Peyer's patch (tissue), 4 donors: ENCODE measurements at regions not wholly inside any gene's neighbourhood (a gene's known extent, or its start where the extent isn't known, plus 50 kb on each side); places are given as distances from the start of the nearest gene placed in this dataset.

Experiments used
- DNase-seq, 3 donors: peaks; one replicate each; pipeline ENCODE4 v3.0.0-alpha.2; 2017 to 2019
- H3K27ac ChIP-seq, 4 donors: fragments of 200-600 bp; sonication (generic); one replicate each; pipeline ENCODE4 v1.5.1; 2016 to 2019
- H3K27me3 ChIP-seq, 2 donors: fragments of 200-600 bp; sonication (generic); one replicate each; pipeline ENCODE4 v1.5.1; 2019
- H3K36me3 ChIP-seq, 3 donors: fragments of 200-600 bp; sonication (generic); one replicate each; pipeline ENCODE4 v1.5.1; 2016 to 2019
- H3K4me1 ChIP-seq, 4 donors: fragments of 200-600 bp; sonication (generic); one replicate each; pipeline ENCODE4 v1.5.1; 2016 to 2019
- H3K4me3 ChIP-seq, 4 donors: fragments of 200-600 bp; sonication (generic); 1 replicate in 3 of 4; 2 replicates in 1 of 4; pipeline ENCODE4 v1.5.1; 2016 to 2019; ENCODE audit warnings: mild to moderate bottlenecking in 1 of 4
- H3K9me3 ChIP-seq, 4 donors: fragments of 200-600 bp; sonication (generic); one replicate each; pipeline ENCODE4 v1.5.1; 2016 to 2019; ENCODE audit warnings: mild to moderate bottlenecking in 1 of 4
- CTCF ChIP-seq, 6 experiments: fragments of 450-650 bp in 4 of 6; fragments of 200-600 bp in 2 of 6; sonication (generic) in 1 of 6; IDR thresholded peaks; one replicate each; pipeline ENCODE4 v1.5.1; 2017 to 2019; ENCODE audit warnings: antibody characterized with exemption in 6 of 6, mild to moderate bottlenecking in 3 of 6, moderate library complexity in 1 of 6
- POLR2A ChIP-seq, 2 donors: fragments of 450-650 bp; IDR thresholded peaks; one replicate each; pipeline ENCODE4 v1.5.1; 2017; ENCODE audit warnings: antibody characterized with exemption in 2 of 2, mild to moderate bottlenecking in 2 of 2, moderate library complexity in 2 of 2

DNA sequence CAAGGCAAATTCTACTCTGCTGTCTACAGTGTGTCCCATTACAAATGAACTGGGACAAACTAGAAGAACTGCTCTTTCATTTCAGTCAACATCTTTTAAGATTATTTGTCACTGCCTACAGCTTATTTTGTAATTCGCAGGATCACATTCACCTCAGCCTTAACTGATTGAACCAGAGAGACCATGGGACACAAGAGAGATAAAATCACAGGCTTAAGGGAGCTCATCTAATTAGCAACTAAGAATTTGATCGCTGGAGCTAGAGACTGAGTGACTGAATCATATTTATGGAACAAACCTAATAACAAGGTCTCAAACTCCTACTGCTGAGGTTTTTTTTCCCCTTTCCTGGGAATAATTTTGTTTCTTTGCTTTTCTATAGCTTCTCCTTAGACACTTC is 898.2 kb downstream of the PCDH18 start:
- H3K4me3 ChIP-seq: no peak overlapping the region
- H3K36me3 ChIP-seq: no peaks in the 10 kb centered on the region
- no peaks in the 10 kb centered on the region for H3K4me1 ChIP-seq
- no peaks in the 10 kb centered on the region for H3K27me3 ChIP-seq
- TF ChIP-seq CTCF (IDR thresholded peaks at IDR 0.05): no peak
- TF ChIP-seq POLR2A (IDR thresholded peaks at IDR 0.05): no peak
- no peaks in the 10 kb centered on the region for H3K9me3 ChIP-seq
- H3K27ac ChIP-seq: no peak overlapping the region
- DNase-seq: no peak

DNA sequence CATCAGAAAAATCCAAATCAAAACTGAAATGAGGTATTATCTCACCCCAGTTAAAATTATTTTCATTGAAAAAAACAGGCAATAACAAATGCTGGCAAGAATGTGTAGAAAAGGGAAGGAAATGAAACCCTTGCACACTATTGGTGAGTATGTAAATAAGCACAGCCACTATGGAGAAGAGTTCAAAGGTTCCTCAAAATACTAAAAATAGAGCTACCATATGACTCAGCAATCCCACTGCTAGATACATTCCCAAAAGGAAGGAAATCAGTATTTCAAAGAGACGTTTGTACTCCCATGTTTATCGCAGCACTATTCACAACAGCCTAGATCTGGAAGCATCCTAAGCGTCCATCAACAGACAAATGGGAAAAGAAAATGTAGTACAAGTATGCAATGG is 932.4 kb downstream of the PCDH18 start:
- no peak overlapping the region for H3K27ac ChIP-seq
- no peaks in the 10 kb centered on the region for H3K36me3 ChIP-seq
- TF ChIP-seq POLR2A (IDR thresholded peaks at IDR 0.05) (no peak), CTCF (IDR thresholded peaks at IDR 0.05) (no peak)
- H3K4me1 ChIP-seq: no peaks in the 10 kb centered on the region
- H3K9me3 ChIP-seq: no peaks in the 10 kb centered on the region
- H3K27me3 ChIP-seq: no peaks in the 10 kb centered on the region
- H3K4me3 ChIP-seq: no peak overlapping the region
- DNase-seq: no peak

DNA sequence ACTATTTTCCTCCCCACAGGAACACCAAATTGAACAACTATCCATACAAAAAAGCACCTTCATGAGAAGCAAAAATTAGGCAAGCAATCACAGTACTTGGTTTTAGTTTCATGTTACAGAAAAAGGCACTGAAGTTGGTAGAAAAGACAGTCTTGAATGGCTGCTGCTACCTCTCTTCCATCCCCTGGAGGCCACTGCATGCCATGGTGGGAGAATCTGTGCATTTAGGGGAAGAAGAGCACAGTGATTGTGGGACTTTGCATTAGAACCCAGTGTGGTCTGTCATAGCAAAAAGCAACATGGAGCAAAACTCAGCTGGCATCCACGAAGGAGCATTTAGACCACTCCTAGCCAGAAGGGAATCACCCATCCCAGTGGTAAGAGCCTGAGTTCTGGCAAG is 941.9 kb downstream of the PCDH18 start:
- no peak overlapping the region for H3K4me3 ChIP-seq
- no peaks in the 10 kb centered on the region for H3K36me3 ChIP-seq
- no peaks in the 10 kb centered on the region for H3K4me1 ChIP-seq
- TF ChIP-seq POLR2A (IDR thresholded peaks at IDR 0.05): no peak
- DNase-seq: no peak
- no peak overlapping the region for H3K27ac ChIP-seq
- H3K27me3 ChIP-seq: no peaks in the 10 kb centered on the region
- no peaks in the 10 kb centered on the region for H3K9me3 ChIP-seq

DNA sequence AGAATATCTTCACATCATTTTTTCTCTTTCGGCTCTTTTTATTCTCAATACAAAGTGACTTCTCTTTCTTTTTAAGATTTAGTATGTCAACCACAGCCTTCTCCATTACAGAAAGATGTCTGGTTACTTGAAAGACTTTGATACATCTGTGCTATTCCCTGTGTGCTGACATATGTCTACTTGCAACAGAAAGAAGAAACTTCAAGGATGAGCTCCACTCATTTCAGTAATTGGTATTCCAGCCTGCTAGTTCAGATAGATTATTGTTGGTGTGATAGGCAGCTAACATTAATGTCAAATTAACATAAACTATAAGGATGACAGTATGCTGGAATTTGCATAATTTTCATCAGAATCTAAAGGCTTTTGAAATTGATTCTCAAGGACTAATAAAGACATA is 948.7 kb downstream of the PCDH18 start:
- Histone ChIP-seq H3K4me1 (no peaks in the 10 kb centered on the region), H3K27me3 (no peaks in the 10 kb centered on the region), H3K27ac (no peak overlapping the region), H3K4me3 (no peak overlapping the region), H3K9me3 (no peaks in the 10 kb centered on the region), H3K36me3 (no peaks in the 10 kb centered on the region)
- TF ChIP-seq CTCF (IDR thresholded peaks at IDR 0.05) (no peak), POLR2A (IDR thresholded peaks at IDR 0.05) (no peak)
- DNase-seq: no peak

DNA sequence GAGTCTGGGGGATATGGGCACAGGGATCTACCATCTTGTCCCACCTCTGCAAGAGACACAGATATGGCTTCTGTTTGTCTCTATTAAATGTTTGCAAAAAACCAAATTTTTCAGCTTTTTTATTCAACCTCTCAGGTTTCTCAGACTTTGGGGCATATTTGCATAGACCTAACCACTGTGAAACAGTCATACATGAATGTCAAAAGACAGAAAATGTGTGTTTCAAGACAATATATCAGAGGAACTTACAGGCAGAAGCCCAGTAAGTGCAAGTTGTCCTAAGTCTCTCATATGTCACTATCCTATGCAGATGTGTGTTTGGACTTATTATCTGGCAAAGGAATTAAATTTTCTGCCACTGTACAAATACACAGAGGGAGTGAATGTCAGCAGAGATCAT is 951.2 kb downstream of the PCDH18 start:
- no peak for DNase-seq
- no peaks in the 10 kb centered on the region for H3K36me3 ChIP-seq
- TF ChIP-seq POLR2A (IDR thresholded peaks at IDR 0.05): no peak
- TF ChIP-seq CTCF (IDR thresholded peaks at IDR 0.05): no peak
- H3K4me3 ChIP-seq: no peak overlapping the region
- H3K27me3 ChIP-seq: no peaks in the 10 kb centered on the region
- H3K4me1 ChIP-seq: no peaks in the 10 kb centered on the region
- H3K9me3 ChIP-seq: no peaks in the 10 kb centered on the region
- H3K27ac ChIP-seq: no peak overlapping the region

DNA sequence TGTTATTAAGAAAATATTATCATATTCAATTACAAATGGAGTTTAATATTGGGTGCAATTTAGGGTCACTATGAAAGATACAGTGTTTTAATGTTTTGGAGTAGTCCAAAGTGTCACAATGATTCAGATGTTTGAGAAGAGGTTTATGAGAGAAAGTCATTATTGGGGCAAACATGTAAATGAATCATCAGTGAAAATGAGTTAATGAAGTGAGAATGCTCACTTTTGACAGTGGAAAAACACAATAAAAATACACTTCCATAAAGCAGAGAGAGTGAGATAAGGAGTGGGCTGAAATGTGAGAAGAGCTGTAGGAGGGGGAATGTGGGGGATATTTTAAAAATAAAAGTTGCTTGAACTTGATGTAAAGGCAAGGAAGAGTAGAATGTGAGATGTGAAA is 957.1 kb downstream of the PCDH18 start:
- DNase-seq: no peak

More for the DNA sequence above, 957.1 kb downstream of the PCDH18 start:
- no peaks in the 10 kb centered on the region for H3K4me1 ChIP-seq
- H3K9me3 ChIP-seq: no peaks in the 10 kb centered on the region
- H3K27me3 ChIP-seq: no peaks in the 10 kb centered on the region
- H3K4me3 ChIP-seq: no peak overlapping the region
- no peaks in the 10 kb centered on the region for H3K36me3 ChIP-seq
- H3K27ac ChIP-seq: no peak overlapping the region
- no peak for TF ChIP-seq CTCF (IDR thresholded peaks at IDR 0.05)
- no peak for TF ChIP-seq POLR2A (IDR thresholded peaks at IDR 0.05)
